ENCODE measurements at regions not wholly inside any gene's neighbourhood (a gene's known extent, or its start where the extent isn't known, plus 50 kb on each side); places are given as distances from the start of the nearest gene placed in this dataset.

DNA sequence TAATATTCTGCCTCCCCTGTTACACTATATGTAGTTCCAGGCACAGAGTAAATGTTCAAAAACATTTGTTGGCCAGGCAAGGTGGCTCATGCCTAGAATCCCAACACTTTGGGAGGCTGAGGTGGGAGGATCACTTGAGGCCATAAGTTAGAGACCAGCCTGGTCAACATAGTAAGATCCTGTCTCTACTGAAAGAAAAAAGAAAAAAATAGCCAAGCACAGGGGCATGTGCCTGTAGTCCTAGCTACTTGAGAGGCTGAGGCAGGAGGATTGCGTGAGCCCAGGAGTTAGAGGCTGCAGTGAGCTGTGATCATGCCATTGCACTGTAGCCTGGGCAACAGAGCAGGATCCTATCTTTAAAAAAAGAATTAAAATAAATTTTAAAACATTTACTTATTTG is 57.6 kb upstream of the SIM2 start:
- TF ChIP-seq MAX (IDR thresholded peaks at IDR 0.05) (no peak), CTCF (IDR thresholded peaks at IDR 0.05; ENCODE audit: low read depth, low read length, missing input control) (no peak), TAF1 (conservative IDR thresholded peaks at IDR 0.05) (no peak), GABPA (IDR thresholded peaks at IDR 0.05 in 1 of 2, conservative IDR thresholded peaks at IDR 0.05 in 1 of 2) (no peak), JUND (IDR thresholded peaks at IDR 0.05) (no peak), RAD21 (IDR thresholded peaks at IDR 0.05) (no peak), EGR1 (IDR thresholded peaks at IDR 0.05; ENCODE audit: low read depth in 2 of 2) (no peak), FOXA1 (IDR thresholded peaks at IDR 0.05) (no peak), SP1 (IDR thresholded peaks at IDR 0.05) (no peak)
- TF ChIP-seq, protein P1, sequence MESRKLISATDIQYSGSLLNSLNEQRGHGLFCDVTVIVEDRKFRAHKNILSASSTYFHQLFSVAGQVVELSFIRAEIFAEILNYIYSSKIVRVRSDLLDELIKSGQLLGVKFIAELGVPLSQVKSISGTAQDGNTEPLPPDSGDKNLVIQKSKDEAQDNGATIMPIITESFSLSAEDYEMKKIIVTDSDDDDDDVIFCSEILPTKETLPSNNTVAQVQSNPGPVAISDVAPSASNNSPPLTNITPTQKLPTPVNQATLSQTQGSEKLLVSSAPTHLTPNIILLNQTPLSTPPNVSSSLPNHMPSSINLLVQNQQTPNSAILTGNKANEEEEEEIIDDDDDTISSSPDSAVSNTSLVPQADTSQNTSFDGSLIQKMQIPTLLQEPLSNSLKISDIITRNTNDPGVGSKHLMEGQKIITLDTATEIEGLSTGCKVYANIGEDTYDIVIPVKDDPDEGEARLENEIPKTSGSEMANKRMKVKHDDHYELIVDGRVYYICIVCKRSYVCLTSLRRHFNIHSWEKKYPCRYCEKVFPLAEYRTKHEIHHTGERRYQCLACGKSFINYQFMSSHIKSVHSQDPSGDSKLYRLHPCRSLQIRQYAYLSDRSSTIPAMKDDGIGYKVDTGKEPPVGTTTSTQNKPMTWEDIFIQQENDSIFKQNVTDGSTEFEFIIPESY (IDR thresholded peaks at IDR 0.05): no peak

Data from liver (tissue), 3 donors.